Ishikawa (cell line): ENCODE measurements at regions not wholly inside any gene's neighbourhood (a gene's known extent, or its start where the extent isn't known, plus 50 kb on each side); places are given as distances from the start of the nearest gene placed in this dataset.

ENCODE experiments used
- CREB1 ChIP-seq: IDR thresholded peaks from 2 replicates; pipeline ENCODE4 v1.6.1; 2012; ENCODE audit warnings: low read depth
- EGR1 ChIP-seq: IDR thresholded peaks from 2 replicates; pipeline ENCODE4 v1.6.1; 2012
- REST ChIP-seq: IDR thresholded peaks from 2 replicates; pipeline ENCODE4 v1.6.1; 2012; ENCODE audit warnings: low read depth, mild to moderate bottlenecking

- TF ChIP-seq CREB1: no peak
- TF ChIP-seq REST: no peak
- no peak for TF ChIP-seq EGR1
Observed at GRCh38 chr17:21493993-21494392, 117.8 kb downstream of the KCNJ12 start.
